ENCODE measurements at regions not wholly inside any gene's neighbourhood (a gene's known extent, or its start where the extent isn't known, plus 50 kb on each side); places are given as distances from the start of the nearest gene placed in this dataset.

DNA sequence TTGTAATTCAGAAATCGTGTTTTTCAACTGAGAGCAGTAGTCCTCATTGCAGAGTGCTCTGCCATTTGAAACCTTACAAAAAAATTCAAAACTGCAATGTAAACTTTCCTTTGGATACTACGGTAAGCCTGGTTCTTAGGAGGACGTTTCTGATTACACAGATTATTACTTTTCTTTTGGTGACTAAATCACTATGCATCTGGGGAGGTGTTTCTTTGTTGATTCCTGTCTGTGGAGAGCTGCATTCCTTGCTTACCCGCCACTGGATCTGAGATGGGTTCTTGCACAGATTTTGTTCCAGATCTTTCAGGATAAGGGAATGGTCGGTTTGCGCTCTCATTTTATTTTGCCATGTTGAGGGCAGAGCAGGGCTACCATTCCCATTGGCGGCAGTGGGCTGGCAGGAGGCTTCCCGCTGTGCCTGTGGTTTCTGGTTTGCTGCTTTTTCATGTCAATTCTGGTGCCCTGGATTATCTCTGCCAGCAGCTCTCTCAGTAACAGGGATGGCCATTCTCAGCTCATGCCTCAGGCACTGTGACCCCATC, 485.1 kb downstream of the GLRX3 start:
- no peaks in the 10 kb centered on the region for H3K9me3 ChIP-seq (ENCODE audit: control insufficient read depth in 4 of 4, insufficient read depth in 3 of 4, low read length in 3 of 4)
- ATAC-seq (ENCODE audit: insufficient read depth, low FRiP score) = no peak
- no peak overlapping the region for H3K27ac ChIP-seq (ENCODE audit: low read depth in 1 of 2, low read length in 1 of 2)
- H3K27me3 ChIP-seq (ENCODE audit: control insufficient read depth in 3 of 3, insufficient read depth in 3 of 3, low read length in 2 of 3) = no peaks in the 10 kb centered on the region
- no peaks in the 10 kb centered on the region for H3K36me3 ChIP-seq (ENCODE audit: control insufficient read depth in 4 of 4, insufficient read depth in 4 of 4, low read length in 4 of 4)
- H3K4me3 ChIP-seq = no peak overlapping the region
- no peak for DNase-seq
- 62 to 86% methylated on average over 8 of the region's 8 CpGs for WGBS, 2 donors
- no peak overlapping the region for H3K9ac ChIP-seq (ENCODE audit: insufficient read depth in 1 of 2, low read length in 2 of 2)
- TF ChIP-seq, protein P1, sequence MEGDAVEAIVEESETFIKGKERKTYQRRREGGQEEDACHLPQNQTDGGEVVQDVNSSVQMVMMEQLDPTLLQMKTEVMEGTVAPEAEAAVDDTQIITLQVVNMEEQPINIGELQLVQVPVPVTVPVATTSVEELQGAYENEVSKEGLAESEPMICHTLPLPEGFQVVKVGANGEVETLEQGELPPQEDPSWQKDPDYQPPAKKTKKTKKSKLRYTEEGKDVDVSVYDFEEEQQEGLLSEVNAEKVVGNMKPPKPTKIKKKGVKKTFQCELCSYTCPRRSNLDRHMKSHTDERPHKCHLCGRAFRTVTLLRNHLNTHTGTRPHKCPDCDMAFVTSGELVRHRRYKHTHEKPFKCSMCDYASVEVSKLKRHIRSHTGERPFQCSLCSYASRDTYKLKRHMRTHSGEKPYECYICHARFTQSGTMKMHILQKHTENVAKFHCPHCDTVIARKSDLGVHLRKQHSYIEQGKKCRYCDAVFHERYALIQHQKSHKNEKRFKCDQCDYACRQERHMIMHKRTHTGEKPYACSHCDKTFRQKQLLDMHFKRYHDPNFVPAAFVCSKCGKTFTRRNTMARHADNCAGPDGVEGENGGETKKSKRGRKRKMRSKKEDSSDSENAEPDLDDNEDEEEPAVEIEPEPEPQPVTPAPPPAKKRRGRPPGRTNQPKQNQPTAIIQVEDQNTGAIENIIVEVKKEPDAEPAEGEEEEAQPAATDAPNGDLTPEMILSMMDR (IDR thresholded peaks at IDR 0.05; ENCODE audit: control extremely low read depth, extremely low read depth) = no peak
- no peaks in the 10 kb centered on the region for H3K4me1 ChIP-seq (ENCODE audit: control insufficient read depth in 5 of 5, insufficient read depth in 5 of 5, low read length in 5 of 5)

DNA sequence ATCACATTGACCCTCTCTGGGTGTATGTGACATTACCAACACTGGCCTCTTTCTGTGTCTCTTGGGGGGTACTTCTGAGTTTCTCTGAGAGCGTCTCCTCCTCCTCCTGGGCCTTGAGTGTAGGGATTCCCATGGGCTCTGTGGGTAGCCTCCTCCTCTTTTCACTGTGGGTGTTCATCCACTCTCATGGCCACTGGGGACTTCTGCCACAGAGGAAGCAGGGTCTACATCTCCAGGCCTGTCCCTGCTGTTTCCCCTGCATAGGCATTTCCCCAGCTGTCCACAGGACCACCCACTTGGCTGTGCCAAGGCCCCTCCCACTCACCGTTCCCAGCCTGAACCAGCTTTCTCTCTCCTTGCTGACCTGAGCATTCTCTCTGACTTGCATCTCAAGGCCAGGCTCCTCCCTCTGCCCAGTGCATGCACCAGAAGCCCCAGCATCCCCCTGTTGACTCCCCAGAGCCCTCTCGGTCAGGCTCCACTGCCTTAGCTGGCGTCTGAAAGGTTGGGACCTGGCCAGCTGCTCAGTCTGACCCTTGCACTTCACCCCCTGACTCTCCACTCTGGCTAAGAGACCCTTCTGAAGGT, 487.6 kb downstream of the GLRX3 start:
- Histone ChIP-seq H3K9ac (ENCODE audit: insufficient read depth in 1 of 2, low read length in 2 of 2) (no peak overlapping the region), H3K27ac (ENCODE audit: low read depth in 1 of 2, low read length in 1 of 2) (no peak overlapping the region), H3K36me3 (ENCODE audit: control insufficient read depth in 4 of 4, insufficient read depth in 4 of 4, low read length in 4 of 4) (no peaks in the 10 kb centered on the region), H3K4me3 (no peak overlapping the region), H3K4me1 (ENCODE audit: control insufficient read depth in 5 of 5, insufficient read depth in 5 of 5, low read length in 5 of 5) (no peaks in the 10 kb centered on the region), H3K9me3 (ENCODE audit: control insufficient read depth in 4 of 4, insufficient read depth in 3 of 4, low read length in 3 of 4) (no peaks in the 10 kb centered on the region), H3K27me3 (ENCODE audit: control insufficient read depth in 3 of 3, insufficient read depth in 3 of 3, low read length in 2 of 3) (no peaks in the 10 kb centered on the region)
- ATAC-seq (ENCODE audit: insufficient read depth, low FRiP score) (no peak), DNase-seq (no peak)
- TF ChIP-seq, protein P1 (IDR thresholded peaks at IDR 0.05; ENCODE audit: control extremely low read depth, extremely low read depth) = no peak
- 63 to 72% methylated on average over 4 of the region's 4 CpGs for WGBS, 2 donors

DNA sequence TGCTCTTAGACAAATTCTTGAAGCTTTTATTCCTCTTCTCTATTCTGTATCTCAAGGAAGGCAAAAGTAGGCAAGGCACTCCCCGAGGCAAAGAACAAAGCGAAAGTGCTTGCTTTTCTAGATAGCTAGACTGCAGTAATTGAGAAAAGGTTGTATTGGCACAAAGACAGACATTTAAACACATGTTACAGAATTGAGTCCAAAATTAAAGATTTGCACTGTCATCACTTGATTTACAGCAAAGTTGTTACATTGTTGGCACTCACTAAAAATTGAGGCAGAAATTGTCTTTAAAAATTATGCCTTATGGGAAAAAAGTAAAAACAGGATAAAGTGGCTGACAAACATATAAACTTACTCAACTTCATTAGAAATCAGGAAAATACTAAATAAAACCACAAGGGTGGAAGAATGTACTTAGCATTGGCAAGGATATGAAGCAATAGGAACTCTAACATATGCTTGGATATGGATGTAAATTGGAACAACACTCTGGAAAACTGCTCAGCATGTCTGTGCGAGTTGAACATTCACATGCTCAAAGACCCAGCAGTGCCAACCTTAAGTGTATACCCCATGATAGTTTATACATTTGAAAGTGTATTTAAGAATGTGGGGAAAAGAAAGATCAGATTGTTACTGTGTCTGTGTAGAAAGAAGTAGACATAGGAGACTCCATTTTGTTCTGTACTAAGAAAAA, 491.3 kb downstream of the GLRX3 start:
- ATAC-seq (ENCODE audit: insufficient read depth, low FRiP score) (no peak), DNase-seq (no peak)
- Histone ChIP-seq H3K9me3 (ENCODE audit: control insufficient read depth in 4 of 4, insufficient read depth in 3 of 4, low read length in 3 of 4) (no peaks in the 10 kb centered on the region), H3K9ac (ENCODE audit: insufficient read depth in 1 of 2, low read length in 2 of 2) (no peak overlapping the region), H3K27me3 (ENCODE audit: control insufficient read depth in 3 of 3, insufficient read depth in 3 of 3, low read length in 2 of 3) (no peaks in the 10 kb centered on the region), H3K4me1 (ENCODE audit: control insufficient read depth in 5 of 5, insufficient read depth in 5 of 5, low read length in 5 of 5) (peaks cover 0 to 4% (median 0%) of the 10 kb centered on the region in 5 donors), H3K27ac (ENCODE audit: low read depth in 1 of 2, low read length in 1 of 2) (no peak overlapping the region), H3K4me3 (no peak overlapping the region), H3K36me3 (ENCODE audit: control insufficient read depth in 4 of 4, insufficient read depth in 4 of 4, low read length in 4 of 4) (no peaks in the 10 kb centered on the region)
- 76% methylated on average over 3 of the region's 3 CpGs for WGBS, 2 donors
- TF ChIP-seq, protein P1 (IDR thresholded peaks at IDR 0.05; ENCODE audit: control extremely low read depth, extremely low read depth) = no peak
